CD14-positive monocyte (primary cell): ENCODE measurements at regions not wholly inside any gene's neighbourhood (a gene's known extent, or its start where the extent isn't known, plus 50 kb on each side); places are given as distances from the start of the nearest gene placed in this dataset.

Experiments used
- DNase-seq, 3 donors: peaks; one replicate each; pipeline ENCODE4 v3.0.0-alpha.2; 2011 to 2022
- H2AFZ ChIP-seq: 2 replicates; pipeline ENCODE4 v1.6.0; 2012; ENCODE audit warnings: mild to moderate bottlenecking, low read depth, low read length, inconsistent platforms; ENCODE audit not compliant: insufficient read depth, poor library complexity, severe bottlenecking
- H3K27ac ChIP-seq, 2 donors: 1 replicate in 1 of 2; 2 replicates in 1 of 2; pipeline ENCODE4 v1.5.1; 2012 to 2013; ENCODE audit warnings: low read length in 2 of 2, control low read depth in 1 of 2, inconsistent platforms in 1 of 2, low read depth in 1 of 2, mild to moderate bottlenecking in 1 of 2
- H3K27me3 ChIP-seq, 2 donors: one replicate each; pipeline versions ENCODE4 v1.6.0 to v1.6.1; 2011 to 2013; ENCODE audit warnings: low read length in 2 of 2; ENCODE audit not compliant: control insufficient read depth in 2 of 2, insufficient read depth in 2 of 2
- H3K36me3 ChIP-seq, 2 donors: replicated peaks in 1 of 2; 1 replicate in 1 of 2; 2 replicates in 1 of 2; pipeline versions ENCODE4 v1.5.1 to v1.6.1; 2012 to 2013; ENCODE audit warnings: low read length in 2 of 2, control low read depth in 1 of 2, inconsistent platforms in 1 of 2, mild to moderate bottlenecking in 1 of 2; ENCODE audit not compliant: insufficient read depth in 2 of 2, control insufficient read depth in 1 of 2
- H3K4me1 ChIP-seq, 2 donors: 1 replicate in 1 of 2; 2 replicates in 1 of 2; pipeline versions ENCODE4 v1.5.1 to v1.6.1; 2012 to 2013; ENCODE audit warnings: low read length in 2 of 2, control low read depth in 1 of 2, inconsistent platforms in 1 of 2, mild to moderate bottlenecking in 1 of 2, moderate library complexity in 1 of 2; ENCODE audit not compliant: insufficient read depth in 2 of 2, control insufficient read depth in 1 of 2
- H3K4me2 ChIP-seq: replicated peaks from 2 replicates; pipeline ENCODE3; 2012; ENCODE audit warnings: low read length, moderate library complexity, mild to moderate bottlenecking; ENCODE audit not compliant: poor library complexity, severe bottlenecking; ENCODE audit errors: extremely low read depth
- H3K4me3 ChIP-seq, 3 experiments: fragments of 200-600 bp in 1 of 3; sonication (generic) in 1 of 3; replicated peaks in 1 of 3; 1 replicate in 2 of 3; 2 replicates in 1 of 3; pipeline ENCODE4 v1.5.1; 2011 to 2013; ENCODE audit warnings: low read length in 3 of 3, mild to moderate bottlenecking in 3 of 3, control low read depth in 2 of 3, low read depth in 2 of 3, inconsistent platforms in 1 of 3, moderate library complexity in 1 of 3
- H3K79me2 ChIP-seq: 2 replicates; pipeline ENCODE4 v1.6.0; 2012; ENCODE audit warnings: mild to moderate bottlenecking, control low read depth, inconsistent platforms, low read length, moderate library complexity; ENCODE audit not compliant: insufficient read depth
- H3K9ac ChIP-seq: 2 replicates; pipeline ENCODE4 v1.6.0; 2017; ENCODE audit warnings: low read length, mild to moderate bottlenecking; ENCODE audit not compliant: insufficient read depth, poor library complexity, severe bottlenecking
- H3K9me3 ChIP-seq, 2 donors: replicated peaks in 1 of 2; 1 replicate in 1 of 2; 2 replicates in 1 of 2; pipeline versions ENCODE4 v1.5.1 to v1.6.1; 2012 to 2013; ENCODE audit warnings: low read length in 2 of 2, control low read depth in 1 of 2; ENCODE audit not compliant: control insufficient read depth in 1 of 2, insufficient read depth in 1 of 2
- H4K20me1 ChIP-seq: 2 replicates; pipeline ENCODE4 v1.6.0; 2012; ENCODE audit warnings: mild to moderate bottlenecking, low read length, control low read depth, moderate library complexity; ENCODE audit not compliant: insufficient read depth
- H3K27ac Mint-ChIP-seq, 7 donors: one replicate each; pipeline ENCODE4 v1.8.0; 2020; ENCODE audit warnings: mild to moderate bottlenecking in 7 of 7, mixed read lengths in 7 of 7, moderate library complexity in 6 of 7, inconsistent platforms in 2 of 7
- H3K27me3 Mint-ChIP-seq, 3 donors: one replicate each; pipeline ENCODE4 v1.8.0; 2021 to 2022; ENCODE audit warnings: low read depth in 3 of 3, mild to moderate bottlenecking in 3 of 3, mixed read lengths in 3 of 3, moderate library complexity in 3 of 3, inconsistent platforms in 1 of 3
- H3K36me3 Mint-ChIP-seq, 2 donors: one replicate each; pipeline ENCODE4 v1.8.0; 2020; ENCODE audit warnings: mixed read lengths in 2 of 2, inconsistent platforms in 1 of 2, mild to moderate bottlenecking in 1 of 2
- H3K4me1 Mint-ChIP-seq: one replicate; pipeline ENCODE4 v1.8.0; 2020; ENCODE audit warnings: mild to moderate bottlenecking, mixed read lengths
- H3K4me3 Mint-ChIP-seq, 2 donors: one replicate each; pipeline ENCODE4 v1.8.0; 2020; ENCODE audit warnings: mild to moderate bottlenecking in 2 of 2, mixed read lengths in 2 of 2, moderate library complexity in 1 of 2
- H3K9me3 Mint-ChIP-seq, 7 donors: one replicate each; pipeline ENCODE4 v1.8.0; 2020 to 2022; ENCODE audit warnings: mixed read lengths in 7 of 7, mild to moderate bottlenecking in 6 of 7, moderate library complexity in 6 of 7, inconsistent platforms in 2 of 7
- CTCF ChIP-seq: fragments of 200-600 bp; IDR thresholded peaks from one replicate; pipeline ENCODE4 v1.8.0; 2022; ENCODE audit warnings: antibody characterized with exemption, mild to moderate bottlenecking
- WGBS: methylation state at CpG from one replicate; pipeline ENCODE4 v1.1.5; 2013; ENCODE audit warnings: missing lambda C conversion rate; ENCODE audit not compliant: insufficient coverage; 5-methylcytosine and 5-hydroxymethylcytosine counted together
- intact Hi-C, 2 donors: fragments of 100-400 bp; cut with micrococcal nuclease; formaldehyde crosslinking; loops; one replicate each; pipeline versions ENCODE4 v1.15.0 to v1.15.1; 2023

- H4K20me1 ChIP-seq, result no peaks in the 10 kb centered on the region
- H3K4me2 ChIP-seq, result no peak overlapping the region
- 64% methylated on average over 2 of the region's 2 CpGs for WGBS
- Mint-ChIP-seq H3K4me1 (no peaks in the 10 kb centered on the region), H3K4me3 (no peak overlapping the region), H3K27ac (no peak overlapping the region), H3K36me3 (no peaks in the 10 kb centered on the region), H3K9me3 (peaks cover 5 to 16% (median 8%) of the 10 kb centered on the region in 7 donors), H3K27me3 (no peaks in the 10 kb centered on the region)
- H3K9ac ChIP-seq, result no peak overlapping the region
- DNase-seq, result no peak
- TF ChIP-seq CTCF, result no peak
- H3K4me1 ChIP-seq, result no peaks in the 10 kb centered on the region
- H3K4me3 ChIP-seq, result no peak overlapping the region
- H2AFZ ChIP-seq, result no peak overlapping the region
- intact Hi-C loops, result no loop called here
- H3K36me3 ChIP-seq, result no peaks in the 10 kb centered on the region
- H3K27me3 ChIP-seq, result no peaks in the 10 kb centered on the region
- H3K9me3 ChIP-seq, result peaks cover 13 to 34% of the 10 kb centered on the region in 2 donors
- H3K27ac ChIP-seq, result no peak overlapping the region
- no peaks in the 10 kb centered on the region for H3K79me2 ChIP-seq
Observed at GRCh38 chr6:77273929-77274328, 189.4 kb downstream of the HTR1B start.

GRCh38 chr6:77264970-77265369, 198.3 kb downstream of the HTR1B start:
- Histone ChIP-seq H3K79me2 (no peaks in the 10 kb centered on the region), H3K36me3 (no peaks in the 10 kb centered on the region), H3K4me1 (no peaks in the 10 kb centered on the region), H2AFZ (no peak overlapping the region), H3K4me3 (no peak overlapping the region), H4K20me1 (no peaks in the 10 kb centered on the region), H3K4me2 (no peak overlapping the region), H3K27ac (no peak overlapping the region), H3K9me3 (peaks cover 13 to 17% of the 10 kb centered on the region in 2 donors), H3K27me3 (no peaks in the 10 kb centered on the region), H3K9ac (no peak overlapping the region)
- no peak for DNase-seq
- no peak overlapping the region for H3K27ac Mint-ChIP-seq
- intact Hi-C loops, result no loop called here
- WGBS, result 96% methylated on average over 3 of the region's 6 CpGs
- peaks cover 0 to 19% (median 6%) of the 10 kb centered on the region in 7 donors for H3K9me3 Mint-ChIP-seq
- H3K4me3 Mint-ChIP-seq, result no peak overlapping the region
- TF ChIP-seq CTCF, result no peak
- no peaks in the 10 kb centered on the region for H3K4me1 Mint-ChIP-seq
- no peaks in the 10 kb centered on the region for H3K36me3 Mint-ChIP-seq
- H3K27me3 Mint-ChIP-seq, result no peaks in the 10 kb centered on the region
